K562 (cell line): ENCODE measurements at regions not wholly inside any gene's neighbourhood (a gene's known extent, or its start where the extent isn't known, plus 50 kb on each side); places are given as distances from the start of the nearest gene placed in this dataset.

ENCODE experiments used
- ATF4 ChIP-seq: fragments of 450-650 bp; formaldehyde crosslinking; IDR thresholded peaks from 2 replicates; pipeline ENCODE4 v1.4.0; 2022; ENCODE audit warnings: mild to moderate bottlenecking, moderate library complexity
- BRF1 ChIP-seq: IDR thresholded peaks from 3 replicates; pipeline ENCODE4 v1.6.1; 2011; ENCODE audit warnings: borderline replicate concordance, mild to moderate bottlenecking; ENCODE audit not compliant: insufficient read length; ENCODE audit errors: extremely low read depth
- C11orf30 ChIP-seq: fragments of 450-650 bp; IDR thresholded peaks from 2 replicates; pipeline ENCODE4 v1.6.1; 2016; ENCODE audit warnings: low read depth, mild to moderate bottlenecking
- CUX1 ChIP-seq: fragments of 200-800 bp; sonication (Bioruptor generic); IDR thresholded peaks from 2 replicates; pipeline ENCODE4 v1.6.1; 2016; ENCODE audit warnings: missing genetic modification characterization, missing compliant biosample characterization
- EHMT2 ChIP-seq: fragments of 450-650 bp; IDR thresholded peaks from 2 replicates; pipeline ENCODE4 v1.6.1; 2018; ENCODE audit warnings: antibody characterized with exemption
- HCFC1 ChIP-seq: IDR thresholded peaks from 2 replicates; pipeline ENCODE4 v1.6.1; 2012; ENCODE audit warnings: low read depth, low read length, improper control_type of control experiment
- IRF1 ChIP-seq: sonication (generic); formaldehyde crosslinking; IDR thresholded peaks from 2 replicates; pipeline ENCODE4 v1.8.0; 2022; ENCODE audit warnings: missing genetic modification reagents, mild to moderate bottlenecking, borderline replicate concordance
- NFIC ChIP-seq: fragments of 450-650 bp; IDR thresholded peaks from 2 replicates; pipeline ENCODE4 v1.6.1; 2017; ENCODE audit warnings: mild to moderate bottlenecking, inconsistent platforms
- RBM39 ChIP-seq: fragments of 200-400 bp; formaldehyde crosslinking; optimal IDR thresholded peaks from 2 replicates; pipeline ENCODE3; 2018; ENCODE audit warnings: low read depth, low read length
- SIX5 ChIP-seq, 2 experiments: IDR thresholded peaks; 2 replicates each; pipeline ENCODE4 v1.6.1; 2011; ENCODE audit warnings: low read length in 2 of 2, borderline replicate concordance in 1 of 2, low read depth in 1 of 2, mild to moderate bottlenecking in 1 of 2, moderate library complexity in 1 of 2; ENCODE audit not compliant: insufficient read depth in 1 of 2
- ZBTB34 ChIP-seq: fragments of 250-450 bp; sonication (Bioruptor Pico); IDR thresholded peaks from 2 replicates; pipeline ENCODE4 v1.8.0; 2021; ENCODE audit warnings: mild to moderate bottlenecking, moderate library complexity
- ZHX1 ChIP-seq: fragments of 150-350 bp; conservative IDR thresholded peaks from 2 replicates; pipeline ENCODE4 v1.6.1; 2014; ENCODE audit warnings: low read length
- ZNF124 ChIP-seq: sonication (generic); formaldehyde crosslinking; IDR thresholded peaks from 2 replicates; pipeline ENCODE4 v1.8.1; 2022; ENCODE audit warnings: missing genetic modification reagents
- ZNF561 ChIP-seq: fragments of 450-650 bp; formaldehyde crosslinking; conservative IDR thresholded peaks from 2 replicates; pipeline ENCODE4 v1.4.0; 2020; ENCODE audit warnings: mild to moderate bottlenecking, moderate library complexity
- ZNF586 ChIP-seq: fragments of 450-650 bp; formaldehyde crosslinking; conservative IDR thresholded peaks from 2 replicates; pipeline ENCODE4 v1.4.0; 2020; ENCODE audit warnings: mild to moderate bottlenecking, moderate library complexity
- ZNF77 ChIP-seq: fragments of 250-450 bp; sonication (Bioruptor Pico); IDR thresholded peaks from 2 replicates; pipeline ENCODE4 v1.5.0; 2020
- ZZZ3 ChIP-seq: fragments of 450-650 bp; IDR thresholded peaks from 2 replicates; pipeline ENCODE4 v1.6.1; 2016; ENCODE audit warnings: antibody characterized with exemption, mild to moderate bottlenecking, moderate library complexity

GRCh38 chr6:26215585-26216358, 128.5 kb downstream of the HFE start (continued):
- no peak for TF ChIP-seq CUX1 (CRISPR knock-in tag)
- TF ChIP-seq RBM39 = peak; percentile 43
- no peak for TF ChIP-seq HCFC1
- no peak for TF ChIP-seq C11orf30
- TF ChIP-seq ZZZ3 = no peak
- TF ChIP-seq NFIC = no peak
- TF ChIP-seq ATF4 (CRISPR knock-in tag) = 0 out of 2 replicates have a peak, but pooled peaks have one; percentile 24
- TF ChIP-seq IRF1 (CRISPR knock-in tag) = peak; percentile 83
- no peak for TF ChIP-seq ZNF124 (CRISPR knock-in tag)
- no peak for TF ChIP-seq ZHX1
- no peak; the same call in 1 of the 2 replicates for TF ChIP-seq ZBTB34 (CRISPR knock-in tag)
- TF ChIP-seq SIX5 (IDR thresholded peaks at IDR 0.05; ENCODE audit: borderline replicate concordance in 1 of 2, insufficient read depth in 1 of 2, low read depth in 1 of 2, low read length in 2 of 2) = no peak
- TF ChIP-seq ZNF77 (CRISPR knock-in tag) = no peak
- TF ChIP-seq BRF1 = no peak
- no peak for TF ChIP-seq ZNF561
- no peak for TF ChIP-seq EHMT2
- no peak for TF ChIP-seq ZNF586 (CRISPR knock-in tag)
